ENCODE measurements at regions not wholly inside any gene's neighbourhood (a gene's known extent, or its start where the extent isn't known, plus 50 kb on each side); places are given as distances from the start of the nearest gene placed in this dataset.

GRCh38 chr5:101942321-101942882 lies 353.7 kb downstream of the SLCO4C1 start:
- 47% methylated on average over 8 of the region's 8 CpGs for WGBS (ENCODE audit: low lambda C conversion rate)
- ChIA-PET CTCF (interaction anchor here (0.6 to 4.2 kb wide), 31 partner anchors 9 to 1090 kb away, joined by 3 to 37 read pairs (median 4); no protein-coding TSS in a partner anchor), POLR2A (no interaction called here)
- H3K27me3 ChIP-seq (ENCODE audit: insufficient read depth) = no peaks in the 10 kb centered on the region
- H2AFZ ChIP-seq (ENCODE audit: low read depth) = no peak overlapping the region
- no peak overlapping the region for H3K4me2 ChIP-seq
- 0 out of 2 replicates have a peak, but pooled peaks cover 4% of the 10 kb centered on the region for H4K20me1 ChIP-seq (ENCODE audit: insufficient read depth)
- H3K4me1 ChIP-seq (ENCODE audit: control insufficient read depth in 1 of 2, insufficient read depth in 2 of 2, low read depth in 1 of 2, low read length in 1 of 2) = no peaks in the 10 kb centered on the region
- peak; percentile 27 for DNase-seq
- no peaks in the 10 kb centered on the region for H3K9me3 ChIP-seq
- no peak overlapping the region for H3K9ac ChIP-seq
- H3F3A ChIP-seq (replicated peaks; ENCODE audit: insufficient read depth) = no peaks in the 10 kb centered on the region
- no peak overlapping the region for H3K4me3 ChIP-seq (ENCODE audit: low read depth in 2 of 2, low read length in 1 of 2)
- H3K36me3 ChIP-seq (replicated peaks in 1 of 2; ENCODE audit: control insufficient read depth in 1 of 2, insufficient read depth in 2 of 2, low read length in 1 of 2) = no peaks in the 10 kb centered on the region
- H3K27ac ChIP-seq (ENCODE audit: low read depth in 2 of 2, low read length in 1 of 2) = no peak overlapping the region
- TF ChIP-seq EP300 (IDR thresholded peaks at IDR 0.05; ENCODE audit: borderline replicate concordance in 1 of 2, low read depth in 1 of 2, low read length in 1 of 2) (no peak), ZBTB33 (IDR thresholded peaks at IDR 0.05; ENCODE audit: borderline replicate concordance, low read depth) (no peak), EZH2phosphoT487 (IDR thresholded peaks at IDR 0.05; ENCODE audit: borderline replicate concordance, low read depth) (no peak), SMC3 (IDR thresholded peaks at IDR 0.05; ENCODE audit: low read depth, low read length) (peak; percentile 73), RAD21 (IDR thresholded peaks at IDR 0.05; ENCODE audit: low read length) (peak; percentile 85), RCOR1 (IDR thresholded peaks at IDR 0.05; ENCODE audit: low read length) (no peak), TEAD4 (IDR thresholded peaks at IDR 0.05; ENCODE audit: borderline replicate concordance, insufficient read depth) (no peak), RXRA (IDR thresholded peaks at IDR 0.05; ENCODE audit: borderline replicate concordance, low read depth) (no peak), JUND (IDR thresholded peaks at IDR 0.05) (no peak), MXI1 (IDR thresholded peaks at IDR 0.05; ENCODE audit: low read depth, low read length) (no peak), NRF1 (IDR thresholded peaks at IDR 0.05; ENCODE audit: low read depth, low read length) (no peak), CTCF (IDR thresholded peaks at IDR 0.05) (peak; percentile 70), POLR2AphosphoS5 (IDR thresholded peaks at IDR 0.05; ENCODE audit: low read depth, low read length) (no peak), FOSL2 (IDR thresholded peaks at IDR 0.05; ENCODE audit: borderline replicate concordance, low read depth) (no peak), ELF1 (IDR thresholded peaks at IDR 0.05) (no peak), MEF2A (IDR thresholded peaks at IDR 0.05; ENCODE audit: borderline replicate concordance, low read depth) (no peak), FOXJ3 (CRISPR knock-in tag; IDR thresholded peaks at IDR 0.05) (no peak)
- TF ChIP-seq, protein P1, sequence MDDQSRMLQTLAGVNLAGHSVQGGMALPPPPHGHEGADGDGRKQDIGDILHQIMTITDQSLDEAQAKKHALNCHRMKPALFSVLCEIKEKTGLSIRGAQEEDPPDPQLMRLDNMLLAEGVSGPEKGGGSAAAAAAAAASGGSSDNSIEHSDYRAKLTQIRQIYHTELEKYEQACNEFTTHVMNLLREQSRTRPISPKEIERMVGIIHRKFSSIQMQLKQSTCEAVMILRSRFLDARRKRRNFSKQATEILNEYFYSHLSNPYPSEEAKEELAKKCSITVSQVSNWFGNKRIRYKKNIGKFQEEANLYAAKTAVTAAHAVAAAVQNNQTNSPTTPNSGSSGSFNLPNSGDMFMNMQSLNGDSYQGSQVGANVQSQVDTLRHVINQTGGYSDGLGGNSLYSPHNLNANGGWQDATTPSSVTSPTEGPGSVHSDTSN (IDR thresholded peaks at IDR 0.05) = no peak
- TF ChIP-seq, protein P2, sequence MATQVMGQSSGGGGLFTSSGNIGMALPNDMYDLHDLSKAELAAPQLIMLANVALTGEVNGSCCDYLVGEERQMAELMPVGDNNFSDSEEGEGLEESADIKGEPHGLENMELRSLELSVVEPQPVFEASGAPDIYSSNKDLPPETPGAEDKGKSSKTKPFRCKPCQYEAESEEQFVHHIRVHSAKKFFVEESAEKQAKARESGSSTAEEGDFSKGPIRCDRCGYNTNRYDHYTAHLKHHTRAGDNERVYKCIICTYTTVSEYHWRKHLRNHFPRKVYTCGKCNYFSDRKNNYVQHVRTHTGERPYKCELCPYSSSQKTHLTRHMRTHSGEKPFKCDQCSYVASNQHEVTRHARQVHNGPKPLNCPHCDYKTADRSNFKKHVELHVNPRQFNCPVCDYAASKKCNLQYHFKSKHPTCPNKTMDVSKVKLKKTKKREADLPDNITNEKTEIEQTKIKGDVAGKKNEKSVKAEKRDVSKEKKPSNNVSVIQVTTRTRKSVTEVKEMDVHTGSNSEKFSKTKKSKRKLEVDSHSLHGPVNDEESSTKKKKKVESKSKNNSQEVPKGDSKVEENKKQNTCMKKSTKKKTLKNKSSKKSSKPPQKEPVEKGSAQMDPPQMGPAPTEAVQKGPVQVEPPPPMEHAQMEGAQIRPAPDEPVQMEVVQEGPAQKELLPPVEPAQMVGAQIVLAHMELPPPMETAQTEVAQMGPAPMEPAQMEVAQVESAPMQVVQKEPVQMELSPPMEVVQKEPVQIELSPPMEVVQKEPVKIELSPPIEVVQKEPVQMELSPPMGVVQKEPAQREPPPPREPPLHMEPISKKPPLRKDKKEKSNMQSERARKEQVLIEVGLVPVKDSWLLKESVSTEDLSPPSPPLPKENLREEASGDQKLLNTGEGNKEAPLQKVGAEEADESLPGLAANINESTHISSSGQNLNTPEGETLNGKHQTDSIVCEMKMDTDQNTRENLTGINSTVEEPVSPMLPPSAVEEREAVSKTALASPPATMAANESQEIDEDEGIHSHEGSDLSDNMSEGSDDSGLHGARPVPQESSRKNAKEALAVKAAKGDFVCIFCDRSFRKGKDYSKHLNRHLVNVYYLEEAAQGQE (IDR thresholded peaks at IDR 0.05; ENCODE audit: low read depth, low read length) = no peak
- TF ChIP-seq, protein P3, sequence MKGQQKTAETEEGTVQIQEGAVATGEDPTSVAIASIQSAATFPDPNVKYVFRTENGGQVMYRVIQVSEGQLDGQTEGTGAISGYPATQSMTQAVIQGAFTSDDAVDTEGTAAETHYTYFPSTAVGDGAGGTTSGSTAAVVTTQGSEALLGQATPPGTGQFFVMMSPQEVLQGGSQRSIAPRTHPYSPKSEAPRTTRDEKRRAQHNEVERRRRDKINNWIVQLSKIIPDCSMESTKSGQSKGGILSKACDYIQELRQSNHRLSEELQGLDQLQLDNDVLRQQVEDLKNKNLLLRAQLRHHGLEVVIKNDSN (IDR thresholded peaks at IDR 0.05; ENCODE audit: borderline replicate concordance, low read depth) = no peak
- H3K9me2 ChIP-seq = no peaks in the 10 kb centered on the region
- no peaks in the 10 kb centered on the region for H3K79me2 ChIP-seq (ENCODE audit: insufficient read depth)

Data from SK-N-SH (cell line).